HCT116 (cell line): ENCODE measurements at regions not wholly inside any gene's neighbourhood (a gene's known extent, or its start where the extent isn't known, plus 50 kb on each side); places are given as distances from the start of the nearest gene placed in this dataset.

Source experiments
- EZH2 ChIP-seq: fragments of 200-600 bp; sonication (generic); IDR thresholded peaks from 2 replicates; pipeline ENCODE4 v1.6.1; 2017; ENCODE audit warnings: antibody characterized with exemption, mixed run types
- JUND ChIP-seq: IDR thresholded peaks from 2 replicates; pipeline ENCODE4 v1.6.1; 2012
- POLR2A ChIP-seq: IDR thresholded peaks from 2 replicates; pipeline ENCODE4 v1.7.0; 2011; ENCODE audit warnings: borderline replicate concordance; ENCODE audit not compliant: insufficient read depth, insufficient read length; ENCODE audit errors: extremely low read depth
- POLR2AphosphoS5 ChIP-seq: IDR thresholded peaks from 2 replicates; pipeline ENCODE4 v1.6.1; 2011; ENCODE audit warnings: mild to moderate bottlenecking, low read depth, low read length, moderate library complexity
- RAD21 ChIP-seq: IDR thresholded peaks from 2 replicates; pipeline ENCODE4 v1.6.1; 2012; ENCODE audit warnings: low read depth, mild to moderate bottlenecking
- SIN3A ChIP-seq: IDR thresholded peaks from 2 replicates; pipeline ENCODE4 v1.6.1; 2012; ENCODE audit warnings: low read depth
- YY1 ChIP-seq: IDR thresholded peaks from 2 replicates; pipeline ENCODE4 v1.6.1; 2011; ENCODE audit warnings: low read length, low read depth, moderate library complexity, mild to moderate bottlenecking; ENCODE audit not compliant: insufficient replicate concordance; ENCODE audit errors: extremely low read depth
- ZFX ChIP-seq: fragments of 450-650 bp; IDR thresholded peaks from 2 replicates; pipeline ENCODE4 v1.6.1; 2017
- TF ChIP-seq, protein P1 (sequence below), 3 experiments: fragments of 200-600 bp in 1 of 3; sonication (generic) in 1 of 3; IDR thresholded peaks in 2 of 3; conservative IDR thresholded peaks in 1 of 3; 2 replicates each; pipeline ENCODE4 v1.5.1; 2012 to 2017; ENCODE audit warnings: low read depth in 2 of 3, low read length in 2 of 3, antibody characterized with exemption in 1 of 3, borderline replicate concordance in 1 of 3, control low read depth in 1 of 3, mild to moderate bottlenecking in 1 of 3, mixed read lengths in 1 of 3, mixed run types in 1 of 3, moderate library complexity in 1 of 3; ENCODE audit not compliant: insufficient read depth in 1 of 3
- TF ChIP-seq, protein P2 (sequence below): IDR thresholded peaks from 2 replicates; pipeline ENCODE4 v1.6.1; 2012; ENCODE audit warnings: low read depth
- TF ChIP-seq, protein P3 (sequence below): IDR thresholded peaks from 2 replicates; pipeline ENCODE4 v1.6.1; 2012
- TF ChIP-seq, protein P4 (sequence below): IDR thresholded peaks from 2 replicates; pipeline ENCODE4 v1.6.1; 2011; ENCODE audit warnings: mild to moderate bottlenecking, low read length, moderate library complexity; ENCODE audit not compliant: insufficient replicate concordance; ENCODE audit errors: extremely low read depth

DNA sequence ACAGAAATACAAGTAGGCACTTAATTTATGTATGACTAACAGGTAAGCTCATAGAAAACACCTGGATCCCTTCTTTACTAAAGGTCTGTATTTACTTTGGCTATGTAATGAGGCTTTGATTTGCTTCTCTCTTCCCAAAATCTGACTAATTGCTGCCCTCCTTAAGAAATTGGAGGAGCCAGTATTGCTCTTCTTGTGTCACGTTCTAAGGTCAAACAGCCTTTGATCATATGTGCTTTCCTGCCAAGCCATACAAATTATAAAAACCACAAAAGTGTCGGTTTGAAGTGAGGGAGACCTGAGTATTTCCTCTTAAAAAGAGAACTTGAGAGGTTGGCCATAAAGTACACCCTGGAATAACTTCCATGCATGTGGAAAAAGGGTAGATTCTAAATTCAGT is 112.1 kb upstream of the MB21D2 start:
- TF ChIP-seq YY1, result no peak
- no peak for TF ChIP-seq ZFX
- TF ChIP-seq, protein P1, sequence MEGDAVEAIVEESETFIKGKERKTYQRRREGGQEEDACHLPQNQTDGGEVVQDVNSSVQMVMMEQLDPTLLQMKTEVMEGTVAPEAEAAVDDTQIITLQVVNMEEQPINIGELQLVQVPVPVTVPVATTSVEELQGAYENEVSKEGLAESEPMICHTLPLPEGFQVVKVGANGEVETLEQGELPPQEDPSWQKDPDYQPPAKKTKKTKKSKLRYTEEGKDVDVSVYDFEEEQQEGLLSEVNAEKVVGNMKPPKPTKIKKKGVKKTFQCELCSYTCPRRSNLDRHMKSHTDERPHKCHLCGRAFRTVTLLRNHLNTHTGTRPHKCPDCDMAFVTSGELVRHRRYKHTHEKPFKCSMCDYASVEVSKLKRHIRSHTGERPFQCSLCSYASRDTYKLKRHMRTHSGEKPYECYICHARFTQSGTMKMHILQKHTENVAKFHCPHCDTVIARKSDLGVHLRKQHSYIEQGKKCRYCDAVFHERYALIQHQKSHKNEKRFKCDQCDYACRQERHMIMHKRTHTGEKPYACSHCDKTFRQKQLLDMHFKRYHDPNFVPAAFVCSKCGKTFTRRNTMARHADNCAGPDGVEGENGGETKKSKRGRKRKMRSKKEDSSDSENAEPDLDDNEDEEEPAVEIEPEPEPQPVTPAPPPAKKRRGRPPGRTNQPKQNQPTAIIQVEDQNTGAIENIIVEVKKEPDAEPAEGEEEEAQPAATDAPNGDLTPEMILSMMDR (IDR thresholded peaks at IDR 0.05 in 2 of 3, conservative IDR thresholded peaks at IDR 0.05 in 1 of 3; ENCODE audit: borderline replicate concordance in 1 of 3, insufficient read depth in 1 of 3, low read depth in 2 of 3, low read length in 2 of 3), result no peak
- no peak for TF ChIP-seq RAD21
- no peak for TF ChIP-seq SIN3A
- no peak for TF ChIP-seq POLR2A
- no peak for TF ChIP-seq EZH2
- TF ChIP-seq POLR2AphosphoS5, result no peak
- no peak for TF ChIP-seq JUND
- TF ChIP-seq, protein P2, sequence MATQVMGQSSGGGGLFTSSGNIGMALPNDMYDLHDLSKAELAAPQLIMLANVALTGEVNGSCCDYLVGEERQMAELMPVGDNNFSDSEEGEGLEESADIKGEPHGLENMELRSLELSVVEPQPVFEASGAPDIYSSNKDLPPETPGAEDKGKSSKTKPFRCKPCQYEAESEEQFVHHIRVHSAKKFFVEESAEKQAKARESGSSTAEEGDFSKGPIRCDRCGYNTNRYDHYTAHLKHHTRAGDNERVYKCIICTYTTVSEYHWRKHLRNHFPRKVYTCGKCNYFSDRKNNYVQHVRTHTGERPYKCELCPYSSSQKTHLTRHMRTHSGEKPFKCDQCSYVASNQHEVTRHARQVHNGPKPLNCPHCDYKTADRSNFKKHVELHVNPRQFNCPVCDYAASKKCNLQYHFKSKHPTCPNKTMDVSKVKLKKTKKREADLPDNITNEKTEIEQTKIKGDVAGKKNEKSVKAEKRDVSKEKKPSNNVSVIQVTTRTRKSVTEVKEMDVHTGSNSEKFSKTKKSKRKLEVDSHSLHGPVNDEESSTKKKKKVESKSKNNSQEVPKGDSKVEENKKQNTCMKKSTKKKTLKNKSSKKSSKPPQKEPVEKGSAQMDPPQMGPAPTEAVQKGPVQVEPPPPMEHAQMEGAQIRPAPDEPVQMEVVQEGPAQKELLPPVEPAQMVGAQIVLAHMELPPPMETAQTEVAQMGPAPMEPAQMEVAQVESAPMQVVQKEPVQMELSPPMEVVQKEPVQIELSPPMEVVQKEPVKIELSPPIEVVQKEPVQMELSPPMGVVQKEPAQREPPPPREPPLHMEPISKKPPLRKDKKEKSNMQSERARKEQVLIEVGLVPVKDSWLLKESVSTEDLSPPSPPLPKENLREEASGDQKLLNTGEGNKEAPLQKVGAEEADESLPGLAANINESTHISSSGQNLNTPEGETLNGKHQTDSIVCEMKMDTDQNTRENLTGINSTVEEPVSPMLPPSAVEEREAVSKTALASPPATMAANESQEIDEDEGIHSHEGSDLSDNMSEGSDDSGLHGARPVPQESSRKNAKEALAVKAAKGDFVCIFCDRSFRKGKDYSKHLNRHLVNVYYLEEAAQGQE, result no peak
- TF ChIP-seq, protein P3, sequence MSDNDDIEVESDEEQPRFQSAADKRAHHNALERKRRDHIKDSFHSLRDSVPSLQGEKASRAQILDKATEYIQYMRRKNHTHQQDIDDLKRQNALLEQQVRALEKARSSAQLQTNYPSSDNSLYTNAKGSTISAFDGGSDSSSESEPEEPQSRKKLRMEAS, result no peak
- TF ChIP-seq, protein P4, sequence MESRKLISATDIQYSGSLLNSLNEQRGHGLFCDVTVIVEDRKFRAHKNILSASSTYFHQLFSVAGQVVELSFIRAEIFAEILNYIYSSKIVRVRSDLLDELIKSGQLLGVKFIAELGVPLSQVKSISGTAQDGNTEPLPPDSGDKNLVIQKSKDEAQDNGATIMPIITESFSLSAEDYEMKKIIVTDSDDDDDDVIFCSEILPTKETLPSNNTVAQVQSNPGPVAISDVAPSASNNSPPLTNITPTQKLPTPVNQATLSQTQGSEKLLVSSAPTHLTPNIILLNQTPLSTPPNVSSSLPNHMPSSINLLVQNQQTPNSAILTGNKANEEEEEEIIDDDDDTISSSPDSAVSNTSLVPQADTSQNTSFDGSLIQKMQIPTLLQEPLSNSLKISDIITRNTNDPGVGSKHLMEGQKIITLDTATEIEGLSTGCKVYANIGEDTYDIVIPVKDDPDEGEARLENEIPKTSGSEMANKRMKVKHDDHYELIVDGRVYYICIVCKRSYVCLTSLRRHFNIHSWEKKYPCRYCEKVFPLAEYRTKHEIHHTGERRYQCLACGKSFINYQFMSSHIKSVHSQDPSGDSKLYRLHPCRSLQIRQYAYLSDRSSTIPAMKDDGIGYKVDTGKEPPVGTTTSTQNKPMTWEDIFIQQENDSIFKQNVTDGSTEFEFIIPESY, result no peak
